GM19463 (cell line): ENCODE measurements at regions not wholly inside any gene's neighbourhood (a gene's known extent, or its start where the extent isn't known, plus 50 kb on each side); places are given as distances from the start of the nearest gene placed in this dataset.

Experiments used
- ATAC-seq: cut with Tn5 transposase; IDR thresholded peaks from one replicate; pipeline ENCODE4 v1.9.1; 2021; ENCODE audit warnings: mild to moderate bottlenecking, moderate library complexity; ENCODE audit not compliant: unreplicated experiment

- ATAC-seq = no peak
Observed at GRCh38 chr13:64867856-64868255, 2362.3 kb downstream of the PCDH9 start.

- ATAC-seq = no peak
Observed at GRCh38 chr13:64866331-64866730, 2363.8 kb downstream of the PCDH9 start.

- no peak for ATAC-seq
Observed at GRCh38 chr13:64855506-64855905, 2374.6 kb downstream of the PCDH9 start.

GRCh38 chr13:64850017-64850416 is 2380.1 kb downstream of the PCDH9 start:
- ATAC-seq = no peak

GRCh38 chr13:64849196-64849595 is 2380.9 kb downstream of the PCDH9 start:
- ATAC-seq = no peak

GRCh38 chr13:64847767-64848166 is 2382.4 kb downstream of the PCDH9 start:
- no peak for ATAC-seq

- ATAC-seq = no peak
Observed at GRCh38 chr13:64845110-64845509, 2385.0 kb downstream of the PCDH9 start.

- no peak for ATAC-seq
Observed at GRCh38 chr13:64819081-64819480, 2411.1 kb downstream of the PCDH9 start.

- no peak for ATAC-seq
Observed at GRCh38 chr13:64817691-64818090, 2412.4 kb downstream of the PCDH9 start.

- ATAC-seq = no peak
Observed at GRCh38 chr13:64810750-64811149, 2419.4 kb downstream of the PCDH9 start.

GRCh38 chr13:64808704-64809103 is 2421.4 kb downstream of the PCDH9 start:
- no peak for ATAC-seq

- ATAC-seq = no peak
Observed at GRCh38 chr13:64801768-64802167, 2428.4 kb downstream of the PCDH9 start.

GRCh38 chr13:64798422-64798821 is 2431.7 kb downstream of the PCDH9 start:
- ATAC-seq = no peak

- no peak for ATAC-seq
Observed at GRCh38 chr13:64793592-64793991, 2436.5 kb downstream of the PCDH9 start.

- ATAC-seq = no peak
Observed at GRCh38 chr13:64793131-64793530, 2437.0 kb downstream of the PCDH9 start.

GRCh38 chr13:64791373-64791772 is 2438.8 kb downstream of the PCDH9 start:
- ATAC-seq = no peak

GRCh38 chr13:64782466-64782865 is 2447.7 kb downstream of the PCDH9 start:
- ATAC-seq = no peak

GRCh38 chr13:64778002-64778401 is 2452.1 kb downstream of the PCDH9 start:
- no peak for ATAC-seq

GRCh38 chr13:64774915-64775314 is 2455.2 kb downstream of the PCDH9 start:
- ATAC-seq = no peak

- ATAC-seq = no peak
Observed at GRCh38 chr13:64770743-64771142, 2459.4 kb downstream of the PCDH9 start.

GRCh38 chr13:64767054-64767453 is 2463.1 kb downstream of the PCDH9 start:
- no peak for ATAC-seq

GRCh38 chr13:64765636-64766035 is 2464.5 kb downstream of the PCDH9 start:
- no peak for ATAC-seq

- ATAC-seq = no peak
Observed at GRCh38 chr13:64758521-64759244, 2471.5 kb downstream of the PCDH9 start.
